GM23248 (cell line): ENCODE measurements at regions not wholly inside any gene's neighbourhood (a gene's known extent, or its start where the extent isn't known, plus 50 kb on each side); places are given as distances from the start of the nearest gene placed in this dataset.

Experiments
- EZH2 ChIP-seq: fragments of 200-600 bp; sonication (generic); IDR thresholded peaks from 2 replicates; pipeline ENCODE4 v1.6.1; 2018; ENCODE audit warnings: antibody characterized with exemption, mild to moderate bottlenecking; ENCODE audit not compliant: insufficient read depth, poor library complexity, severe bottlenecking
- EZH2phosphoT487 ChIP-seq: fragments of 200-600 bp; sonication (generic); IDR thresholded peaks from 2 replicates; pipeline ENCODE4 v1.6.1; 2018; ENCODE audit warnings: antibody characterized with exemption, moderate library complexity, mild to moderate bottlenecking, low read depth; ENCODE audit not compliant: insufficient read depth

- TF ChIP-seq EZH2 (no peak), EZH2phosphoT487 (no peak)
Measured at GRCh38 chr9:135196474-135196873, 109.0 kb downstream of the OLFM1 start.
